Panc1 (cell line): ENCODE measurements at regions not wholly inside any gene's neighbourhood (a gene's known extent, or its start where the extent isn't known, plus 50 kb on each side); places are given as distances from the start of the nearest gene placed in this dataset.

Source experiments
- ATAC-seq: fragments of 200-7000 bp; cut with Tn5 transposase; 2 replicates; pipeline ENCODE4 v1.9.1; 2020; ENCODE audit warnings: mild to moderate bottlenecking, moderate library complexity
- BruUV-seq: library from RNA; stranded (reverse); fragments of 400-500 nt; replicated peaks from 2 replicates; lab custom pipeline; 2021; lab: Mats Ljungman, UMichigan
- CTCF ChIA-PET: fragments of 300-600 bp; sonication (Branson Sonifier 250); formaldehyde crosslinking; loops from one replicate; lab custom pipeline; 2022; ENCODE audit warnings: antibody characterized with exemption; lab: Charles Lee
- POLR2A ChIA-PET: fragments of 300-600 bp; sonication (Branson Sonifier 250); formaldehyde crosslinking; loops from one replicate; lab custom pipeline; 2022; ENCODE audit warnings: antibody characterized with exemption; lab: Charles Lee
- DNase-seq: peaks from one replicate; pipeline ENCODE4 v3.0.0-alpha.2; 2010; ENCODE audit warnings: low read depth, low spot score
- H3K27ac ChIP-seq: 2 replicates; pipeline ENCODE4 v1.5.1; 2011; ENCODE audit warnings: mild to moderate bottlenecking, low read length, inconsistent platforms
- H3K27me3 ChIP-seq: fragments of 200-500 bp; sonication (Bioruptor generic); 2 replicates; pipeline ENCODE4 v1.6.0; 2014; ENCODE audit warnings: low read length, inconsistent platforms; ENCODE audit not compliant: control insufficient read depth, insufficient read depth
- H3K36me3 ChIP-seq: fragments of 200-500 bp; sonication (Bioruptor generic); 2 replicates; pipeline ENCODE4 v1.5.1; 2014; ENCODE audit warnings: inconsistent platforms, mild to moderate bottlenecking, low read length, moderate library complexity; ENCODE audit not compliant: control insufficient read depth, insufficient read depth
- H3K4me1 ChIP-seq: 2 replicates; pipeline ENCODE4 v1.5.1; 2011; ENCODE audit warnings: inconsistent platforms, mild to moderate bottlenecking, low read length, moderate library complexity; ENCODE audit not compliant: control insufficient read depth, insufficient read depth
- H3K4me3 ChIP-seq, 2 experiments: 2 replicates each; pipeline ENCODE4 v1.5.1; 2011 to 2012; ENCODE audit warnings: low read depth in 2 of 2, low read length in 2 of 2, mild to moderate bottlenecking in 2 of 2, inconsistent platforms in 1 of 2, moderate library complexity in 1 of 2
- H3K9me3 ChIP-seq: fragments of 200-500 bp; sonication (Bioruptor generic); 2 replicates; pipeline ENCODE4 v1.5.1; 2014; ENCODE audit warnings: low read depth, mild to moderate bottlenecking, inconsistent platforms, low read length, moderate library complexity; ENCODE audit not compliant: control insufficient read depth, insufficient read depth
- CTCF ChIP-seq: fragments of 450-650 bp; IDR thresholded peaks from 2 replicates; pipeline ENCODE4 v1.5.1; 2017; ENCODE audit warnings: mild to moderate bottlenecking
- POLR2AphosphoS5 ChIP-seq: IDR thresholded peaks from 2 replicates; pipeline ENCODE4 v1.6.1; 2012; ENCODE audit warnings: mild to moderate bottlenecking, low read depth, low read length, moderate library complexity
- REST ChIP-seq, 2 experiments: IDR thresholded peaks; 2 replicates each; pipeline ENCODE4 v1.6.1; 2011 to 2012; ENCODE audit warnings: low read depth in 2 of 2, control low read depth in 1 of 2, low read length in 1 of 2, mild to moderate bottlenecking in 1 of 2, moderate library complexity in 1 of 2; ENCODE audit not compliant: insufficient read depth in 1 of 2
- SIN3A ChIP-seq: IDR thresholded peaks from 2 replicates; pipeline ENCODE4 v1.6.1; 2012; ENCODE audit warnings: low read depth, mild to moderate bottlenecking, low read length, moderate library complexity, borderline replicate concordance; ENCODE audit not compliant: insufficient read depth
- TCF7L2 ChIP-seq: IDR thresholded peaks from 2 replicates; pipeline ENCODE4 v1.6.1; 2011; ENCODE audit warnings: mild to moderate bottlenecking, low read depth, low read length, inconsistent platforms
- in situ Hi-C: cut with HindIII; loops from 2 replicates; pipeline ENCODE4 v1.10.0; 2016; ENCODE audit warnings: low sequenced_read_pairs, low pct_unique_long_range_greater_than_20kb
- intact Hi-C: fragments of 100-400 bp; cut with micrococcal nuclease; formaldehyde crosslinking; loops from one replicate; pipeline ENCODE4 v1.10.0; 2022; ENCODE audit not compliant: unreplicated experiment

- Histone ChIP-seq H3K27me3 (peaks cover 16% of the 10 kb centered on the region; the same call in 1 of the 2 replicates), H3K27ac (no peak overlapping the region), H3K9me3 (no peaks in the 10 kb centered on the region), H3K4me1 (no peaks in the 10 kb centered on the region), H3K4me3 (no peak overlapping the region), H3K36me3 (no peaks in the 10 kb centered on the region)
- TF ChIP-seq SIN3A (no peak), TCF7L2 (no peak), POLR2AphosphoS5 (no peak), REST (IDR thresholded peaks at IDR 0.05; ENCODE audit: insufficient read depth in 1 of 2, low read depth in 2 of 2, low read length in 1 of 2) (no peak), CTCF (no peak)
- no peak for ATAC-seq
- POLR2A ChIA-PET = no interaction called here
- in situ Hi-C loops (no loop called here), intact Hi-C loops (no loop called here)
- CTCF ChIA-PET = interaction anchor here (0.7 kb wide), 1 partner anchor 33 kb away, joined by 5 read pairs; no protein-coding TSS in a partner anchor
- DNase-seq = no peak
- BruUV-seq = no TSS peak
Observed at GRCh38 chr1:91199988-91200387, 178.2 kb upstream of the ZNF644 start.

GRCh38 chr1:91190996-91191395, 169.2 kb upstream of the ZNF644 start:
- Histone ChIP-seq H3K36me3 (no peaks in the 10 kb centered on the region), H3K4me3 (no peak overlapping the region), H3K9me3 (no peaks in the 10 kb centered on the region), H3K4me1 (no peaks in the 10 kb centered on the region), H3K27me3 (no peaks in the 10 kb centered on the region), H3K27ac (no peak overlapping the region)
- intact Hi-C loops (no loop called here), in situ Hi-C loops (no loop called here)
- CTCF ChIA-PET = no interaction called here
- POLR2A ChIA-PET = interaction anchor here (0.7 kb wide), 1 partner anchor 62 kb away, joined by 6 read pairs; no protein-coding TSS in a partner anchor
- BruUV-seq = no TSS peak
- ATAC-seq = no peak
- TF ChIP-seq TCF7L2 (no peak), SIN3A (no peak), REST (IDR thresholded peaks at IDR 0.05; ENCODE audit: insufficient read depth in 1 of 2, low read depth in 2 of 2, low read length in 1 of 2) (no peak), POLR2AphosphoS5 (no peak), CTCF (no peak)
- no peak for DNase-seq
